PC-9 (cell line): ENCODE measurements at regions not wholly inside any gene's neighbourhood (a gene's known extent, or its start where the extent isn't known, plus 50 kb on each side); places are given as distances from the start of the nearest gene placed in this dataset.

ENCODE experiments used
- EZH2 ChIP-seq: fragments of 200-600 bp; sonication (generic); IDR thresholded peaks from 2 replicates; pipeline ENCODE4 v1.8.0; 2017; ENCODE audit warnings: antibody characterized with exemption, low read depth
- TF ChIP-seq, protein P1 (sequence below): fragments of 200-600 bp; sonication (generic); conservative IDR thresholded peaks from 2 replicates; pipeline ENCODE4 v1.6.1; 2017; ENCODE audit warnings: mixed run types, antibody characterized with exemption, mild to moderate bottlenecking, moderate library complexity

DNA sequence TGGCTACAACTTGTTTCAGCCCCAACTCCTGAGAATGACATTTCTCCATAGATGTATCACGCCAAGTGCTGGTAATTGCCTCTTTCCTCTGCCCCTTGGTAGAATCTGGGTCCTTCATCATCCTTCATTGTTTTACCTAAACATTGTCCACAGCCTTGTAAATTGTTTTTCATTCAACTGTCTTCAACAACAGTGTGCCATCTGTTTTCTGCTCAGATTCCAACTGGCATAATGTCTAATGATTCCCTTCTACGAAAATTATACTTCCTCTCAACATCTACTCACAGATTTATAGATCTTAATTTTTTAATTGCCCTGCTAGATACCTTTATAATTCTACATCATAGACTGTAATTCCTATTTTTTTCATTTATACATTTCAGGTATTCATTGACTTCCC lies 226.9 kb downstream of the TPRG1 start:
- TF ChIP-seq, protein P1, sequence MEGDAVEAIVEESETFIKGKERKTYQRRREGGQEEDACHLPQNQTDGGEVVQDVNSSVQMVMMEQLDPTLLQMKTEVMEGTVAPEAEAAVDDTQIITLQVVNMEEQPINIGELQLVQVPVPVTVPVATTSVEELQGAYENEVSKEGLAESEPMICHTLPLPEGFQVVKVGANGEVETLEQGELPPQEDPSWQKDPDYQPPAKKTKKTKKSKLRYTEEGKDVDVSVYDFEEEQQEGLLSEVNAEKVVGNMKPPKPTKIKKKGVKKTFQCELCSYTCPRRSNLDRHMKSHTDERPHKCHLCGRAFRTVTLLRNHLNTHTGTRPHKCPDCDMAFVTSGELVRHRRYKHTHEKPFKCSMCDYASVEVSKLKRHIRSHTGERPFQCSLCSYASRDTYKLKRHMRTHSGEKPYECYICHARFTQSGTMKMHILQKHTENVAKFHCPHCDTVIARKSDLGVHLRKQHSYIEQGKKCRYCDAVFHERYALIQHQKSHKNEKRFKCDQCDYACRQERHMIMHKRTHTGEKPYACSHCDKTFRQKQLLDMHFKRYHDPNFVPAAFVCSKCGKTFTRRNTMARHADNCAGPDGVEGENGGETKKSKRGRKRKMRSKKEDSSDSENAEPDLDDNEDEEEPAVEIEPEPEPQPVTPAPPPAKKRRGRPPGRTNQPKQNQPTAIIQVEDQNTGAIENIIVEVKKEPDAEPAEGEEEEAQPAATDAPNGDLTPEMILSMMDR = no peak
- no peak for TF ChIP-seq EZH2
